ENCODE measurements at regions not wholly inside any gene's neighbourhood (a gene's known extent, or its start where the extent isn't known, plus 50 kb on each side); places are given as distances from the start of the nearest gene placed in this dataset.

DNA sequence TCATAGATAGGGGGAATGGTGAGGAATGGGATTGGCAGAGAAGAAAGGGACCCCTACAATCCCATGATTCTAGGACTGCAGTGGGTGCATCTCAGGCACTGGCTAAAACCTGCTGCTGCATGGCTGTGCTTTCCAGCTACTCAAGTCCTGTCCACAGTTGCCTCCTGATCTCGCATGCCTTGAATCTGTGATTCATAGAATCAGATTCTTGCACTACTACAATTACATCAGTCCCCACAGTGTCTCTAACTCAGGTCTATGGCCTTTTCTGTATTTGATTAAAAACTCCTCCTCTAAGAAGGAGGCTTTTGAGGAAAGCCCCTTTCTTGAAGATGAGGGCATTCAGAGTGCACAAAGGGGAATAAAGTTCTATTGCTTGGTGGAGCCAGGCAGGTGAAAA lies 117.4 kb downstream of the LRATD1 start:
- TF ChIP-seq, protein P1, sequence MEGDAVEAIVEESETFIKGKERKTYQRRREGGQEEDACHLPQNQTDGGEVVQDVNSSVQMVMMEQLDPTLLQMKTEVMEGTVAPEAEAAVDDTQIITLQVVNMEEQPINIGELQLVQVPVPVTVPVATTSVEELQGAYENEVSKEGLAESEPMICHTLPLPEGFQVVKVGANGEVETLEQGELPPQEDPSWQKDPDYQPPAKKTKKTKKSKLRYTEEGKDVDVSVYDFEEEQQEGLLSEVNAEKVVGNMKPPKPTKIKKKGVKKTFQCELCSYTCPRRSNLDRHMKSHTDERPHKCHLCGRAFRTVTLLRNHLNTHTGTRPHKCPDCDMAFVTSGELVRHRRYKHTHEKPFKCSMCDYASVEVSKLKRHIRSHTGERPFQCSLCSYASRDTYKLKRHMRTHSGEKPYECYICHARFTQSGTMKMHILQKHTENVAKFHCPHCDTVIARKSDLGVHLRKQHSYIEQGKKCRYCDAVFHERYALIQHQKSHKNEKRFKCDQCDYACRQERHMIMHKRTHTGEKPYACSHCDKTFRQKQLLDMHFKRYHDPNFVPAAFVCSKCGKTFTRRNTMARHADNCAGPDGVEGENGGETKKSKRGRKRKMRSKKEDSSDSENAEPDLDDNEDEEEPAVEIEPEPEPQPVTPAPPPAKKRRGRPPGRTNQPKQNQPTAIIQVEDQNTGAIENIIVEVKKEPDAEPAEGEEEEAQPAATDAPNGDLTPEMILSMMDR (IDR thresholded peaks at IDR 0.05; ENCODE audit: low read depth, low read length, missing control alignments): no peak
- DNase-seq (ENCODE audit: low read depth): no peak

DNA sequence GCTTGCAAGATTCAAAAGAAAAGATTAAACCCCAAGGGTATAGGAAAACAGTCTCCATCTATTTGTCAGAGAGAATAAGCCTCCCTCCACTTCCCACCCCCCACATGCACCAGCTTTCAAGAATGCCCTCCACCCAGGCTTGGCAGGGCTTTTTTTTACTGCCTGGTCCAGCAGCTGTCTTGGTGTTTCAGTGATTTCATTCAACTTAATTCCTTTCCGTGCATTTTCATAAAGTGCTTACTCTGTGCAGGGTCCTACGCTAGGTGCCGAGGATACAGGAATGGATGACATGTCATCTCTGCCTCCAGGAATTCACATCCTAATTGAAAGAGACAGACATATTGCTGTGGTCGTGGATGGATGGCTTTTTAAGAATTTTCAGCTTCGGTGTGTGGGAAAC lies 117.9 kb downstream of the LRATD1 start:
- DNase-seq (ENCODE audit: low read depth): no peak
- no peak overlapping the region for H3K4me3 ChIP-seq (ENCODE audit: low read depth, low read length)
- TF ChIP-seq, protein P1 (IDR thresholded peaks at IDR 0.05; ENCODE audit: low read depth, low read length, missing control alignments): no peak

More for the DNA sequence above, 117.4 kb downstream of the LRATD1 start:
- no peak overlapping the region for H3K4me3 ChIP-seq (ENCODE audit: low read depth, low read length)

DNA sequence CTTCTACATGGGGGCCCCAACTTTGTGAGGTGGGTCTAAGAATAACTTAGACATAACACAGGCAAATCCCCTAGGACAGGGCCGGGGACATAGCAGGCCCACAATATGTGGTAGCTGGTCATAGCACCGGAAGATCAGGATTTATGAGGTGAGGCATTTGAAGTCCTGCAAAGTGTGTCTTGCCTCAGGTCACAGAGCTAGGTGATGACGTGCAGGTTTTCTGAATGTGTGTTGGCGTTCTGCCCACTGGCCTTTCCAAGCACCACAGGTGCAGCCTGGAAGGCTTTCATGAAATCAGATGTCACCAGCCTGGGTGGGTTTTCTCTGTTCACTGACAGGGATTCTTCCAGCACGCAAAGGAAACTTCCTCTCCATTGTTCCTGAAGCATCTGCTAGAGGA lies 119.1 kb downstream of the LRATD1 start:
- TF ChIP-seq, protein P1 (IDR thresholded peaks at IDR 0.05; ENCODE audit: low read depth, low read length, missing control alignments): no peak
- H3K4me3 ChIP-seq (ENCODE audit: low read depth, low read length): no peak overlapping the region
- no peak for DNase-seq (ENCODE audit: low read depth)

DNA sequence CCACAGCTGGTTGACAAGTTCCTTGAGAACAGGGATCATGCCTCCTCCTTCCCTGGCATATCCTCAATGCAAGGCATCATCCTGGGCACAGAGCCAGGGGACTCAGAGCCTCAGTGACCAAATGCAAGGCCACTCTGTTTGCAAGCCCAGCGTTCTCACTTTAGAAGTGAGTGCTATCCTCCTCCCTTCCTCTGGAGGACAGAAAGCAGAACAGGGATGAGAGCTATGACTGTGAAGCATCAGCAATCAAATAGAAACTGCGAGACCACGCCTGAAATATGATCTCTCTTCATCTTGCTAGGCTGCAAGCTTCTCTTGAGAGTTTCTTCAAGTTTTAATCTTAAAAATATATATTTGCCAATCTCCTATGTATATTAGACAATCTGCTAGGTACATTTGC lies 119.8 kb downstream of the LRATD1 start:
- no peak overlapping the region for H3K4me3 ChIP-seq (ENCODE audit: low read depth, low read length)
- no peak for DNase-seq (ENCODE audit: low read depth)
- TF ChIP-seq, protein P1 (IDR thresholded peaks at IDR 0.05; ENCODE audit: low read depth, low read length, missing control alignments): no peak

DNA sequence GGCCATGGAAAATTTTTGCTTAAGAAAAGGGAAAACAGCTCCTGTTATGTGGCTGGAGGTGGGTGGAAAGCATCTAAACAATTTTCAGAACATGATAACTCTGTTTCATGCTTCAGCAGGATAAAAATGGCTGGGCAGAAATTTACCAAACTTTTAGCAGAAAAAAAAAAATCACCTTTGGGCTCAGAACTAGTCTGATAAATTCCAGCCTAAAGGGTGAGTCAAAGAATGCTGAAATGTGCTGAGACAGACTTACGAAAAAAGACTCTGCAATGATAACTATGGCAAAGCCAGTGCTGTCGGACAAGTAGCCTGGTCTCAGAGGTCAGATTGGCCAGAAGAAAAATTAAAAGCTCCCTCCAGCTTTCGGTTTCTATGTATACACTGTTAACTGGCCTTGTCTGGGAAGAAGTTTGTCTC lies 123.6 kb downstream of the LRATD1 start:
- DNase-seq (ENCODE audit: low read depth): no peak
- no peak overlapping the region for H3K4me3 ChIP-seq (ENCODE audit: low read depth, low read length)
- TF ChIP-seq, protein P1 (IDR thresholded peaks at IDR 0.05; ENCODE audit: low read depth, low read length, missing control alignments): no peak

DNA sequence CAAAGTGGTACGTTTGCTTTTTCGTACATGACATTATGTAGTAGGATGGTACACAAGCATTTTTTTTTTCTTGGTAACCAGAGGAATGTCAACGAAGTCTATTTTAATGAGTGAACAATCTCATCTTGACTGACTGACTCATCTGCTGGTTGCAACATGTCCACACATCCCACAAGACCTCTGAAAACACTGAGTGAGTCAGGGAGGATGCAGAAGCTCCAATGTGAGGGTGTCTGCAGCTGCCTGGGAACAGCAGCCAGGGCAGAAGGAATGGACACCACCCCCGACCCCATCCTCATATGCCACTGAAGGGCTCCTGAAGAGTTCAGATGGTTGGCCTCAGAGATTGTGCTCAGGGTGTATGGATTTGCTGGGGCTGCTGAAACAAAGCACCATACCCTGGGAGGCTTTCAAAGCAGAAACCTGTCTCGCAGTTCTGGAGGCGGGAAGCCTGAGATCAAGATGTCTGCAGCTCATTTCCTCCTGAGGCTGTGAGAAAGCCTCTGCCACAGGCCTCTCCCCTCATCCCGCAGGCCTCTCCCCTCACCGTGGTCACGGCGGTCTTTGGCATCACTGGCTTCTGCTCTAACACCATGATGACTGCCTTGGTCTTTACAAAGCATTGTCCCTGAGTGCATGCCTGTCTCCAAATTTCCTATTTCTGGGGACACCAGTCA lies 124.6 kb downstream of the LRATD1 start:
- DNase-seq (ENCODE audit: low read depth): no peak
- TF ChIP-seq, protein P1 (IDR thresholded peaks at IDR 0.05; ENCODE audit: low read depth, low read length, missing control alignments): no peak
- no peak overlapping the region for H3K4me3 ChIP-seq (ENCODE audit: low read depth, low read length)

DNA sequence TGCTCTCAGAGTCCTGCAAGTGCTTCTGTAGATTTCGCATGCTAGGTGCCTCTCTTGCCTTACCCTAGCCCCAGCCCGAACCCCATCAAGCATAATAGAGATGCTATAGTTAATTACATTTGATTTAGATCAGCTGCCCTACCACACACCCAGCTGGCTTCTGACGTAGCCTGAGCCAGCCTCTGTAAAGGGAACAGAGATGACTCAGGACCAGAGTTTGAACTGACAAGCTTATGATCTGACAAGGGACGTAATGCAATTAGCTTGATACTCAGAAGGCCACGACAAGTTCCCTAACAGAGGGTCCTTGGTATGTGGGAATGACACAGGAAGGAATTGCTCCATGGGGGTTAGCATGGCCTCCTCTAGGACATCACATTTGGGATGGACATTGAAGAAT lies 126.6 kb downstream of the LRATD1 start:
- H3K4me3 ChIP-seq (ENCODE audit: low read depth, low read length): no peak overlapping the region
- DNase-seq (ENCODE audit: low read depth): no peak
- TF ChIP-seq, protein P1 (IDR thresholded peaks at IDR 0.05; ENCODE audit: low read depth, low read length, missing control alignments): no peak
